ENCODE measurements at regions not wholly inside any gene's neighbourhood (a gene's known extent, or its start where the extent isn't known, plus 50 kb on each side); places are given as distances from the start of the nearest gene placed in this dataset.

DNA sequence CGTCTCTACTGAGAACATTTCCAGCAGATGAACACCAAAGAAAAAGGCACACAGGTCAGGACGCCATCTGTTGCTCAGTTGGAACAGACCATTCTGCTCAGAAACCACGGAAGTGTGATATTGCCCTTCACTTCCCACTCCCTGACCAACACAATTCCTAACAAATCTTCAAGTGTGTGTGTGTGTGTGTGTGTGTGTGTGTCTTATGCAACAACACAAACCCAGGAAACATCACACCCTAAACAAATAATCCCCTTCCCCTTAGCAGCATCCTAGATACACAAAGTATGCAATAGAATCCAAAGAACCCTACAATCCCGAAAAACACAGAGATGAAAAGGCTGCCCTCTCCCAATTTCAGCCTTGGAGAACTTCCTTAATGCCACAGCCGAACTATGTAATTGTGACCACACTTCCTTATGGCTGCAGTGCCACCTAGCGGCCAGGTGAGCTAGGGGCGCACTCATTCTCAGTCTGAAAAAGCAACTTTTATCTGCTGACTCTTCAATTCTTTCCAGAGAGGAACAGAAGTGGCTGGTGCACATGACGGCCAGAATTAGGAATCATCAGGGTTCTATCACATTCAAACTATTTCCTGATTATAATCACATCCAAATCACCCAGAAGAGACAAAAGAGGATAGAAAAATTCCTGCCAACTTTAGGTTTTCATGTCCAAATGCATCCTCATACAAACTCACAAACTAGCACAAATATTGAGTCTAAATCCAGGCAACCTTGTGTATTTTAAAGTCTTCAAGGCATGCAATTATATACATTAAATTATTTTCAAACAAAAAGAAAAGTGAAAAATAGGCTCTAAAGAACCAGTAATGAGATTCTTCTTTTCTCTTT lies 164.9 kb downstream of the DHX15 start:
- TF ChIP-seq POLR2A (IDR thresholded peaks at IDR 0.05; ENCODE audit: low read length): no peak
- TF ChIP-seq, protein P1, sequence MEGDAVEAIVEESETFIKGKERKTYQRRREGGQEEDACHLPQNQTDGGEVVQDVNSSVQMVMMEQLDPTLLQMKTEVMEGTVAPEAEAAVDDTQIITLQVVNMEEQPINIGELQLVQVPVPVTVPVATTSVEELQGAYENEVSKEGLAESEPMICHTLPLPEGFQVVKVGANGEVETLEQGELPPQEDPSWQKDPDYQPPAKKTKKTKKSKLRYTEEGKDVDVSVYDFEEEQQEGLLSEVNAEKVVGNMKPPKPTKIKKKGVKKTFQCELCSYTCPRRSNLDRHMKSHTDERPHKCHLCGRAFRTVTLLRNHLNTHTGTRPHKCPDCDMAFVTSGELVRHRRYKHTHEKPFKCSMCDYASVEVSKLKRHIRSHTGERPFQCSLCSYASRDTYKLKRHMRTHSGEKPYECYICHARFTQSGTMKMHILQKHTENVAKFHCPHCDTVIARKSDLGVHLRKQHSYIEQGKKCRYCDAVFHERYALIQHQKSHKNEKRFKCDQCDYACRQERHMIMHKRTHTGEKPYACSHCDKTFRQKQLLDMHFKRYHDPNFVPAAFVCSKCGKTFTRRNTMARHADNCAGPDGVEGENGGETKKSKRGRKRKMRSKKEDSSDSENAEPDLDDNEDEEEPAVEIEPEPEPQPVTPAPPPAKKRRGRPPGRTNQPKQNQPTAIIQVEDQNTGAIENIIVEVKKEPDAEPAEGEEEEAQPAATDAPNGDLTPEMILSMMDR (IDR thresholded peaks at IDR 0.05): peak; percentile 78

Data from A549 (cell line).